SK-N-SH (cell line): ENCODE measurements at regions not wholly inside any gene's neighbourhood (a gene's known extent, or its start where the extent isn't known, plus 50 kb on each side); places are given as distances from the start of the nearest gene placed in this dataset.

Source experiments
- CTCF ChIA-PET: fragments of 300-600, 350-600 bp; formaldehyde crosslinking; extraction: SDS; loops from one replicate; lab custom pipeline; 2021; lab: Yijun Ruan, JAX
- POLR2A ChIA-PET: fragments of 350-600 bp; sonication (Branson Sonifier 250); formaldehyde crosslinking; extraction: SDS; loops from one replicate; lab custom pipeline; 2020; ENCODE audit warnings: antibody characterized with exemption, inconsistent platforms; lab: Yijun Ruan, JAX
- DNase-seq: peaks from one replicate; pipeline ENCODE4 v3.0.0; 2012
- H2AFZ ChIP-seq: fragments of 200-600 bp; sonication (generic); 2 replicates; pipeline ENCODE4 v1.8.1; 2016; ENCODE audit warnings: antibody characterized with exemption, mild to moderate bottlenecking, low read depth
- H3F3A ChIP-seq: fragments of 200-600 bp; sonication (generic); replicated peaks from 2 replicates; pipeline ENCODE3; 2016; ENCODE audit warnings: antibody characterized with exemption, mild to moderate bottlenecking; ENCODE audit not compliant: insufficient read depth
- H3K27ac ChIP-seq, 2 experiments: fragments of 200-500 bp in 1 of 2; fragments of 200-600 bp in 1 of 2; sonication (Bioruptor generic) in 1 of 2; sonication (generic), shearing (Covaris generic) in 1 of 2; 2 replicates each; pipeline versions ENCODE4 v1.5.1 to v1.6.1; 2014 to 2016; ENCODE audit warnings: low read depth in 2 of 2, inconsistent platforms in 1 of 2, low read length in 1 of 2, mild to moderate bottlenecking in 1 of 2, mixed read lengths in 1 of 2
- H3K27me3 ChIP-seq: fragments of 200-600 bp; sonication (generic), shearing (Covaris generic); 2 replicates; pipeline ENCODE4 v1.6.1; 2016; ENCODE audit warnings: mixed run types; ENCODE audit not compliant: insufficient read depth
- H3K36me3 ChIP-seq, 2 experiments: fragments of 200-500 bp in 1 of 2; fragments of 200-600 bp in 1 of 2; sonication (Bioruptor generic) in 1 of 2; sonication (generic) in 1 of 2; replicated peaks in 1 of 2; 2 replicates each; pipeline versions ENCODE3 to v1.5.1; 2014 to 2016; ENCODE audit warnings: low read length in 1 of 2, mild to moderate bottlenecking in 1 of 2; ENCODE audit not compliant: insufficient read depth in 2 of 2, control insufficient read depth in 1 of 2
- H3K4me1 ChIP-seq, 2 experiments: fragments of 200-500 bp in 1 of 2; fragments of 200-600 bp in 1 of 2; sonication (Bioruptor generic) in 1 of 2; sonication (generic), shearing (Covaris generic) in 1 of 2; 2 replicates each; pipeline versions ENCODE4 v1.5.1 to v1.6.1; 2014 to 2016; ENCODE audit warnings: low read depth in 1 of 2, low read length in 1 of 2, mixed run types in 1 of 2; ENCODE audit not compliant: insufficient read depth in 2 of 2, control insufficient read depth in 1 of 2
- H3K4me2 ChIP-seq: fragments of 200-600 bp; sonication (generic), shearing (Covaris generic); 2 replicates; pipeline ENCODE4 v1.6.1; 2017; ENCODE audit warnings: mixed run types
- H3K4me3 ChIP-seq, 2 experiments: fragments of 200-500 bp in 1 of 2; fragments of 200-600 bp in 1 of 2; sonication (Bioruptor generic) in 1 of 2; sonication (generic), shearing (Covaris generic) in 1 of 2; 2 replicates each; pipeline versions ENCODE4 v1.5.1 to v1.8.1; 2014 to 2016; ENCODE audit warnings: low read depth in 2 of 2, inconsistent platforms in 1 of 2, low read length in 1 of 2, mild to moderate bottlenecking in 1 of 2, mixed read lengths in 1 of 2, moderate library complexity in 1 of 2
- H3K79me2 ChIP-seq: fragments of 200-600 bp; sonication (generic); 2 replicates; pipeline ENCODE4 v1.8.1; 2017; ENCODE audit warnings: mild to moderate bottlenecking; ENCODE audit not compliant: insufficient read depth
- H3K9ac ChIP-seq: fragments of 200-600 bp; sonication (generic); 2 replicates; pipeline ENCODE4 v1.6.1; 2017; ENCODE audit warnings: mixed run types
- H3K9me2 ChIP-seq: fragments of 200-600 bp; sonication (generic); 2 replicates; pipeline ENCODE4 v1.6.1; 2017; ENCODE audit warnings: mixed run types
- H3K9me3 ChIP-seq: fragments of 200-600 bp; sonication (generic); 2 replicates; pipeline ENCODE4 v1.6.1; 2017; ENCODE audit warnings: mixed run types, mild to moderate bottlenecking, moderate library complexity
- H4K20me1 ChIP-seq: fragments of 200-600 bp; sonication (generic); 2 replicates; pipeline ENCODE4 v1.6.1; 2017; ENCODE audit warnings: mild to moderate bottlenecking, mixed run types; ENCODE audit not compliant: insufficient read depth
- EP300 ChIP-seq, 2 experiments: IDR thresholded peaks; 2 replicates each; pipeline versions ENCODE4 v1.4.0 to v1.6.1; 2012; ENCODE audit warnings: borderline replicate concordance in 1 of 2, low read depth in 1 of 2, low read length in 1 of 2
- EZH2phosphoT487 ChIP-seq: fragments of 200-600 bp; sonication (generic); IDR thresholded peaks from 2 replicates; pipeline ENCODE4 v1.6.1; 2017; ENCODE audit warnings: low read depth, mixed run types, mild to moderate bottlenecking, antibody characterized with exemption, moderate library complexity, borderline replicate concordance
- FOXJ3 ChIP-seq: sonication (generic); formaldehyde crosslinking; IDR thresholded peaks from 2 replicates; pipeline ENCODE4 v1.5.1; 2020; ENCODE audit warnings: mild to moderate bottlenecking, missing genetic modification reagents
- JUND ChIP-seq: IDR thresholded peaks from 2 replicates; pipeline ENCODE4 v1.4.0; 2012
- MAX ChIP-seq: IDR thresholded peaks from 2 replicates; pipeline ENCODE4 v1.4.0; 2012; ENCODE audit warnings: low read depth
- MEF2A ChIP-seq: IDR thresholded peaks from 2 replicates; pipeline ENCODE4 v1.4.0; 2012; ENCODE audit warnings: low read depth, borderline replicate concordance
- MXI1 ChIP-seq: IDR thresholded peaks from 2 replicates; pipeline ENCODE4 v1.6.1; 2012; ENCODE audit warnings: mild to moderate bottlenecking, low read depth, low read length, improper control_type of control experiment
- RAD21 ChIP-seq: IDR thresholded peaks from 2 replicates; pipeline ENCODE4 v1.6.1; 2012; ENCODE audit warnings: mild to moderate bottlenecking, low read length
- REST ChIP-seq: IDR thresholded peaks from 2 replicates; pipeline ENCODE4 v1.6.1; 2012; ENCODE audit warnings: mild to moderate bottlenecking, low read depth, low read length, moderate library complexity
- TAF1 ChIP-seq: IDR thresholded peaks from 2 replicates; pipeline ENCODE4 v1.6.1; 2012; ENCODE audit warnings: low read depth, mild to moderate bottlenecking, low read length, moderate library complexity, borderline replicate concordance
- TCF12 ChIP-seq: IDR thresholded peaks from 2 replicates; pipeline ENCODE4 v1.4.0; 2012
- YY1 ChIP-seq: IDR thresholded peaks from 2 replicates; pipeline ENCODE4 v1.4.0; 2012; ENCODE audit warnings: low read depth, mild to moderate bottlenecking
- WGBS: methylation state at CpG from one replicate; pipeline ENCODE4 v1.1.6; 2017; ENCODE audit warnings: low lambda C conversion rate; 5-methylcytosine and 5-hydroxymethylcytosine counted together
- TF ChIP-seq, protein P1 (sequence below): IDR thresholded peaks from 2 replicates; pipeline ENCODE4 v1.4.0; 2012; ENCODE audit warnings: low read depth, borderline replicate concordance
- TF ChIP-seq, protein P2 (sequence below): fragments of 150-350 bp; IDR thresholded peaks from 2 replicates; pipeline ENCODE4 v1.6.1; 2016; ENCODE audit warnings: mild to moderate bottlenecking, low read depth, low read length
- TF ChIP-seq, protein P3 (sequence below): fragments of 150-350 bp; IDR thresholded peaks from 2 replicates; pipeline ENCODE4 v1.6.1; 2017; ENCODE audit warnings: antibody characterized with exemption, low read length, low read depth, borderline replicate concordance

DNA sequence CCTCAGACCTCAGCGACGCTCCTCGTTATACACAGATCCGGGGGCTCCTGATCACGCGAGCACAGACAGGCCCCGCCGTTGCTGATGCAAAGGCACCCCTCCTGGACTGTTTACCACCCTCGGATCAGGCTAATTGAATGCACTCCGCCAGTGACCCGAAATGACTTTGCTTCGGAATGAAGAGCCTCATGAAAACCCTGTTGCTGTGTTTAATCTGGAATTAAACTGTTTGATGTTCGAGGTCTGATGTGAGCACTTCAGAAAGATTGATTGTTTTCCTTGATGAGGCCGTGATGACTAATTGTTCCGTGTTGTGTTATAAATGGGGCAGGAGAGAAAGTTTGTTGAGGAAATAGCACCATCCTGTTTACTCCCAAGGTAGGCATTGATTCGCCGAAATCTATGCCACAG, 190.5 kb upstream of the PPP1R26 start:
- H3F3A ChIP-seq = no peaks in the 10 kb centered on the region
- DNase-seq = no peak
- H3K27ac ChIP-seq = no peak overlapping the region
- TF ChIP-seq FOXJ3 (no peak), REST (no peak), MEF2A (no peak), EZH2phosphoT487 (no peak), EP300 (IDR thresholded peaks at IDR 0.05; ENCODE audit: borderline replicate concordance in 1 of 2, low read depth in 1 of 2, low read length in 1 of 2) (no peak), JUND (no peak), TCF12 (no peak), TAF1 (no peak), YY1 (no peak), RAD21 (no peak), MXI1 (no peak), MAX (no peak)
- TF ChIP-seq, protein P1, sequence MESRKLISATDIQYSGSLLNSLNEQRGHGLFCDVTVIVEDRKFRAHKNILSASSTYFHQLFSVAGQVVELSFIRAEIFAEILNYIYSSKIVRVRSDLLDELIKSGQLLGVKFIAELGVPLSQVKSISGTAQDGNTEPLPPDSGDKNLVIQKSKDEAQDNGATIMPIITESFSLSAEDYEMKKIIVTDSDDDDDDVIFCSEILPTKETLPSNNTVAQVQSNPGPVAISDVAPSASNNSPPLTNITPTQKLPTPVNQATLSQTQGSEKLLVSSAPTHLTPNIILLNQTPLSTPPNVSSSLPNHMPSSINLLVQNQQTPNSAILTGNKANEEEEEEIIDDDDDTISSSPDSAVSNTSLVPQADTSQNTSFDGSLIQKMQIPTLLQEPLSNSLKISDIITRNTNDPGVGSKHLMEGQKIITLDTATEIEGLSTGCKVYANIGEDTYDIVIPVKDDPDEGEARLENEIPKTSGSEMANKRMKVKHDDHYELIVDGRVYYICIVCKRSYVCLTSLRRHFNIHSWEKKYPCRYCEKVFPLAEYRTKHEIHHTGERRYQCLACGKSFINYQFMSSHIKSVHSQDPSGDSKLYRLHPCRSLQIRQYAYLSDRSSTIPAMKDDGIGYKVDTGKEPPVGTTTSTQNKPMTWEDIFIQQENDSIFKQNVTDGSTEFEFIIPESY = no peak
- TF ChIP-seq, protein P2, sequence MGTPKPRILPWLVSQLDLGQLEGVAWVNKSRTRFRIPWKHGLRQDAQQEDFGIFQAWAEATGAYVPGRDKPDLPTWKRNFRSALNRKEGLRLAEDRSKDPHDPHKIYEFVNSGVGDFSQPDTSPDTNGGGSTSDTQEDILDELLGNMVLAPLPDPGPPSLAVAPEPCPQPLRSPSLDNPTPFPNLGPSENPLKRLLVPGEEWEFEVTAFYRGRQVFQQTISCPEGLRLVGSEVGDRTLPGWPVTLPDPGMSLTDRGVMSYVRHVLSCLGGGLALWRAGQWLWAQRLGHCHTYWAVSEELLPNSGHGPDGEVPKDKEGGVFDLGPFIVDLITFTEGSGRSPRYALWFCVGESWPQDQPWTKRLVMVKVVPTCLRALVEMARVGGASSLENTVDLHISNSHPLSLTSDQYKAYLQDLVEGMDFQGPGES = no peak
- TF ChIP-seq, protein P3, sequence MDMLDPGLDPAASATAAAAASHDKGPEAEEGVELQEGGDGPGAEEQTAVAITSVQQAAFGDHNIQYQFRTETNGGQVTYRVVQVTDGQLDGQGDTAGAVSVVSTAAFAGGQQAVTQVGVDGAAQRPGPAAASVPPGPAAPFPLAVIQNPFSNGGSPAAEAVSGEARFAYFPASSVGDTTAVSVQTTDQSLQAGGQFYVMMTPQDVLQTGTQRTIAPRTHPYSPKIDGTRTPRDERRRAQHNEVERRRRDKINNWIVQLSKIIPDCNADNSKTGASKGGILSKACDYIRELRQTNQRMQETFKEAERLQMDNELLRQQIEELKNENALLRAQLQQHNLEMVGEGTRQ = no peak
- no peak overlapping the region for H3K4me3 ChIP-seq
- H3K9me2 ChIP-seq = no peaks in the 10 kb centered on the region
- H3K27me3 ChIP-seq = no peaks in the 10 kb centered on the region
- H3K4me2 ChIP-seq = no peak overlapping the region
- ChIA-PET POLR2A (no interaction called here), CTCF (no interaction called here)
- H3K36me3 ChIP-seq = no peaks in the 10 kb centered on the region
- peaks cover 0 to 10% of the 10 kb centered on the region in 2 experiments; a peak in 2 of 4 replicates for H3K4me1 ChIP-seq
- WGBS = 59% methylated on average over 17 of the region's 17 CpGs
- no peaks in the 10 kb centered on the region for H3K79me2 ChIP-seq
- H2AFZ ChIP-seq = no peak overlapping the region
- H3K9me3 ChIP-seq = no peaks in the 10 kb centered on the region
- no peak overlapping the region for H3K9ac ChIP-seq
- no peaks in the 10 kb centered on the region for H4K20me1 ChIP-seq
